ENCODE measurements at regions not wholly inside any gene's neighbourhood (a gene's known extent, or its start where the extent isn't known, plus 50 kb on each side); places are given as distances from the start of the nearest gene placed in this dataset.

DNA sequence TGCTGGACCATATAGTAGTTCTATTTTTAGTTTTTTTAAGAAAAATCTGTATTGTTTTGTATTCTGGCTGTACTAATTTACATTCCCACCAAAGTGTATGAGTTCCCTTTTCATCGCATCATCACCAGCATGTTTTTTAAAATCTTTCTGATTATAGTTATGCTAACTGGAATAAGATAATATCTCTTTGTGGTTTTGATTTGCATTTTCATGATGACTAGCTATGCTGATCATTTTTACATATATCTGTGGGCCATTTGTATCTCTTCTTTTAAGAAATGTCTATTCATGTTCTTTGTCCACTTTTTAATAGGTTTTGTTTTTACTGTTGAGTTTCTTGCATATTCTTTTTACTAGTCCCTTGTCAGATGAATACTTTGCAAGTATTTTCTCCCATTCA lies 238.0 kb downstream of the FBXO4 start:
- TF ChIP-seq, protein P1, sequence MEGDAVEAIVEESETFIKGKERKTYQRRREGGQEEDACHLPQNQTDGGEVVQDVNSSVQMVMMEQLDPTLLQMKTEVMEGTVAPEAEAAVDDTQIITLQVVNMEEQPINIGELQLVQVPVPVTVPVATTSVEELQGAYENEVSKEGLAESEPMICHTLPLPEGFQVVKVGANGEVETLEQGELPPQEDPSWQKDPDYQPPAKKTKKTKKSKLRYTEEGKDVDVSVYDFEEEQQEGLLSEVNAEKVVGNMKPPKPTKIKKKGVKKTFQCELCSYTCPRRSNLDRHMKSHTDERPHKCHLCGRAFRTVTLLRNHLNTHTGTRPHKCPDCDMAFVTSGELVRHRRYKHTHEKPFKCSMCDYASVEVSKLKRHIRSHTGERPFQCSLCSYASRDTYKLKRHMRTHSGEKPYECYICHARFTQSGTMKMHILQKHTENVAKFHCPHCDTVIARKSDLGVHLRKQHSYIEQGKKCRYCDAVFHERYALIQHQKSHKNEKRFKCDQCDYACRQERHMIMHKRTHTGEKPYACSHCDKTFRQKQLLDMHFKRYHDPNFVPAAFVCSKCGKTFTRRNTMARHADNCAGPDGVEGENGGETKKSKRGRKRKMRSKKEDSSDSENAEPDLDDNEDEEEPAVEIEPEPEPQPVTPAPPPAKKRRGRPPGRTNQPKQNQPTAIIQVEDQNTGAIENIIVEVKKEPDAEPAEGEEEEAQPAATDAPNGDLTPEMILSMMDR (IDR thresholded peaks at IDR 0.05; ENCODE audit: borderline replicate concordance, extremely low read depth, low read length, poor library complexity, severe bottlenecking) = no peak
- TF ChIP-seq EZH2 (IDR thresholded peaks at IDR 0.05; ENCODE audit: borderline replicate concordance, low read depth, low read length, severe bottlenecking) = no peak
